A549 (cell line): ENCODE measurements at regions not wholly inside any gene's neighbourhood (a gene's known extent, or its start where the extent isn't known, plus 50 kb on each side); places are given as distances from the start of the nearest gene placed in this dataset.
A peak's percentile ranks its signal among the peaks of the same experiment; 100 is the strongest.

Source experiments
- ATAC-seq, 2 experiments: fragments of 200-7000 bp in 1 of 2; fragments of >200 bp in 1 of 2; cut with Nextera tagmentation in 1 of 2; cut with Tn5 transposase in 1 of 2; 3 replicates each; pipeline versions ENCODE4 v1.8.0 to v1.9.1; 2018 to 2020; ENCODE audit warnings: mild to moderate bottlenecking in 1 of 2, moderate library complexity in 1 of 2
- CTCF ChIA-PET: fragments of 300-600 bp; sonication (Branson Sonifier 250); formaldehyde crosslinking; extraction: SDS; loops from one replicate; lab custom pipeline; 2021; ENCODE audit warnings: antibody characterized with exemption, inconsistent platforms; lab: Yijun Ruan, JAX
- POLR2A ChIA-PET: fragments of 350-600 bp; formaldehyde crosslinking; extraction: SDS; loops from one replicate; lab custom pipeline; 2021; ENCODE audit warnings: antibody characterized with exemption, inconsistent platforms; lab: Yijun Ruan, JAX
- DNase-seq, 2 experiments: peaks; one replicate each; pipeline versions ENCODE4 v3.0.0 to v3.0.0-alpha.2; 2011 to 2016; ENCODE audit warnings: low read depth in 1 of 2, low spot score in 1 of 2
- FAIRE-seq: peaks from 2 replicates; lab custom pipeline; 2011; peaks lifted over from hg19 to GRCh38; lab: Jason Lieb, UNC
- H3K27ac ChIP-seq, 2 experiments: fragments of >200 bp; sonication (Bioruptor Twin); formaldehyde crosslinking; 3 replicates each; pipeline ENCODE4 v1.5.1; 2016 to 2017
- H3K4me1 ChIP-seq: fragments of >200 bp; sonication (Bioruptor Twin); formaldehyde crosslinking; 3 replicates; pipeline ENCODE4 v1.6.1; 2016
- H3K4me2 ChIP-seq: fragments of >200 bp; sonication (Bioruptor Twin); formaldehyde crosslinking; 3 replicates; pipeline ENCODE4 v1.6.1; 2016
- H3K4me3 ChIP-seq: fragments of >200 bp; sonication (Bioruptor Twin); formaldehyde crosslinking; 3 replicates; pipeline ENCODE4 v1.5.1; 2016
- H3K9me3 ChIP-seq: fragments of >200 bp; sonication (Bioruptor Twin); formaldehyde crosslinking; 3 replicates; pipeline ENCODE4 v1.6.1; 2016
- BHLHE40 ChIP-seq: IDR thresholded peaks from 2 replicates; pipeline ENCODE4 v1.6.1; 2012; ENCODE audit warnings: low read depth, low read length, inconsistent platforms
- CBX2 ChIP-seq: fragments of 200-600 bp; sonication (generic); IDR thresholded peaks from 2 replicates; pipeline ENCODE4 v1.6.1; 2016; ENCODE audit warnings: low read depth, mild to moderate bottlenecking, borderline replicate concordance
- CTCF ChIP-seq: fragments of >200 bp; sonication (Bioruptor Twin); formaldehyde crosslinking; IDR thresholded peaks from 3 replicates; pipeline ENCODE4 v1.5.1; 2016
- ELK1 ChIP-seq: fragments of 150-350 bp; IDR thresholded peaks from 2 replicates; pipeline ENCODE4 v1.6.1; 2014; ENCODE audit warnings: low read depth, mild to moderate bottlenecking, low read length
- ESRRA ChIP-seq: fragments of 150-350 bp; IDR thresholded peaks from 2 replicates; pipeline ENCODE4 v1.6.1; 2014; ENCODE audit warnings: mild to moderate bottlenecking, low read length, borderline replicate concordance
- FOSB ChIP-seq: fragments of 250-450 bp; sonication (Bioruptor Pico); IDR thresholded peaks from 2 replicates; pipeline ENCODE4 v1.5.0; 2020; ENCODE audit warnings: mild to moderate bottlenecking, moderate library complexity
- GATA3 ChIP-seq: IDR thresholded peaks from 2 replicates; pipeline ENCODE4 v1.6.1; 2012; ENCODE audit warnings: borderline replicate concordance
- HDAC2 ChIP-seq: fragments of 200-600 bp; sonication (generic); IDR thresholded peaks from 2 replicates; pipeline ENCODE4 v1.6.1; 2016
- HES2 ChIP-seq: fragments of >200 bp; sonication (Bioruptor Twin); formaldehyde crosslinking; IDR thresholded peaks from 2 replicates; pipeline ENCODE4 v1.6.1; 2016
- HEYL ChIP-seq: fragments of 250-450 bp; sonication (Bioruptor Pico); IDR thresholded peaks from 2 replicates; pipeline ENCODE4 v1.8.0; 2021; ENCODE audit warnings: mild to moderate bottlenecking, moderate library complexity
- HMGXB4 ChIP-seq: fragments of 250-450 bp; sonication (Bioruptor Pico); IDR thresholded peaks from 2 replicates; pipeline ENCODE4 v1.5.0; 2021; ENCODE audit warnings: mild to moderate bottlenecking, moderate library complexity, borderline replicate concordance
- MAFK ChIP-seq: fragments of 450-650 bp; IDR thresholded peaks from 2 replicates; pipeline ENCODE4 v1.6.1; 2014; ENCODE audit not compliant: partially characterized antibody
- MAX ChIP-seq: IDR thresholded peaks from 2 replicates; pipeline ENCODE4 v1.6.1; 2012
- MAZ ChIP-seq: fragments of 150-350 bp; IDR thresholded peaks from 2 replicates; pipeline ENCODE4 v1.6.1; 2014; ENCODE audit warnings: antibody characterized with exemption, low read depth, low read length, borderline replicate concordance
- NPAS2 ChIP-seq: fragments of 250-450 bp; sonication (Bioruptor Pico); IDR thresholded peaks from 2 replicates; pipeline ENCODE4 v1.8.0; 2022; ENCODE audit warnings: mild to moderate bottlenecking, moderate library complexity, borderline replicate concordance
- PBX3 ChIP-seq: IDR thresholded peaks from 2 replicates; pipeline ENCODE4 v1.6.1; 2012
- POLR2AphosphoS2 ChIP-seq: conservative IDR thresholded peaks from 2 replicates; pipeline ENCODE4 v1.6.1; 2012; ENCODE audit warnings: low read length, improper control_type of control experiment, inconsistent platforms
- RAD21 ChIP-seq, 2 experiments: fragments of >200 bp in 1 of 2; sonication (Bioruptor Twin) in 1 of 2; formaldehyde crosslinking in 1 of 2; IDR thresholded peaks in 1 of 2; conservative IDR thresholded peaks in 1 of 2; 2 replicates in 1 of 2; 3 replicates in 1 of 2; pipeline ENCODE4 v1.6.1; 2012 to 2018; ENCODE audit warnings: inconsistent platforms in 1 of 2
- RCOR1 ChIP-seq: fragments of 150-350 bp; IDR thresholded peaks from 2 replicates; pipeline ENCODE4 v1.6.1; 2014; ENCODE audit warnings: antibody characterized with exemption, low read length, low read depth
- RNF2 ChIP-seq: fragments of 200-600 bp; sonication (generic); IDR thresholded peaks from 2 replicates; pipeline ENCODE4 v1.6.1; 2016; ENCODE audit warnings: low read depth, mild to moderate bottlenecking, antibody characterized with exemption, moderate library complexity, borderline replicate concordance
- SMC3 ChIP-seq: fragments of >200 bp; sonication (Bioruptor Twin); formaldehyde crosslinking; IDR thresholded peaks from 3 replicates; pipeline ENCODE4 v1.6.1; 2018; ENCODE audit warnings: inconsistent platforms
- SREBF2 ChIP-seq: fragments of 450-650 bp; IDR thresholded peaks from 2 replicates; pipeline ENCODE4 v1.6.1; 2014; ENCODE audit warnings: mild to moderate bottlenecking, moderate library complexity
- TFCP2L1 ChIP-seq: fragments of 250-450 bp; sonication (Bioruptor Pico); IDR thresholded peaks from 2 replicates; pipeline ENCODE4 v1.5.0; 2021; ENCODE audit warnings: mild to moderate bottlenecking
- TP53 ChIP-seq: fragments of 250-450 bp; sonication (Bioruptor Pico); IDR thresholded peaks from 2 replicates; pipeline ENCODE4 v1.5.0; 2021; ENCODE audit warnings: mild to moderate bottlenecking, moderate library complexity
- USF2 ChIP-seq: fragments of 450-650 bp; IDR thresholded peaks from 2 replicates; pipeline ENCODE4 v1.6.1; 2014; ENCODE audit warnings: antibody characterized with exemption
- ZSCAN20 ChIP-seq: fragments of 250-450 bp; sonication (Bioruptor Pico); IDR thresholded peaks from 2 replicates; pipeline ENCODE4 v1.8.0; 2022; ENCODE audit warnings: mild to moderate bottlenecking, moderate library complexity
- WGBS: methylation state at CpG from one replicate; pipeline ENCODE4 v1.1.6; 2017; ENCODE audit errors: missing lambda C conversion rate; 5-methylcytosine and 5-hydroxymethylcytosine counted together

GRCh38 chr12:60487284-60487683 lies 891.5 kb downstream of the SLC16A7 start:
- H3K4me3 ChIP-seq, result no peak overlapping the region
- no peak for TF ChIP-seq GATA3
- TF ChIP-seq MAFK, result peak; percentile 85
- TF ChIP-seq NPAS2 (CRISPR knock-in tag), result no peak
- TF ChIP-seq ESRRA, result no peak
- no peak for TF ChIP-seq FOSB
- TF ChIP-seq RAD21 (conservative IDR thresholded peaks at IDR 0.05 in 1 of 2, IDR thresholded peaks at IDR 0.05 in 1 of 2), result no peak
- no peak for TF ChIP-seq MAX
- ChIA-PET POLR2A (no interaction called here), CTCF (interaction anchor here (1.5 kb wide), 1 partner anchor 230 kb away, joined by 3 read pairs; no protein-coding TSS in a partner anchor)
- H3K9me3 ChIP-seq, result no peaks in the 10 kb centered on the region
- no peak overlapping the region for H3K27ac ChIP-seq
- no peak overlapping the region for H3K4me2 ChIP-seq
- H3K4me1 ChIP-seq, result no peaks in the 10 kb centered on the region
- WGBS, result 13% methylated on average over 1 of the region's 1 CpG
- DNase-seq, result no peak
- no peak for ATAC-seq
- FAIRE-seq, result no peak

- H3K27ac ChIP-seq, result no peak overlapping the region
- no peak overlapping the region for H3K4me2 ChIP-seq
- CTCF ChIA-PET, result interaction anchor here (1.0 kb wide), 1 partner anchor 9 kb away, joined by 3 read pairs; no protein-coding TSS in a partner anchor
- ATAC-seq, result no peak
- POLR2A ChIA-PET, result interaction anchor here (0.5 kb wide), 1 partner anchor 681 kb away, joined by 3 read pairs; no protein-coding TSS in a partner anchor
- no peaks in the 10 kb centered on the region for H3K9me3 ChIP-seq
- no peak for TF ChIP-seq MAX
- TF ChIP-seq NPAS2 (CRISPR knock-in tag), result no peak
- TF ChIP-seq PBX3, result no peak
- no peak for TF ChIP-seq BHLHE40
- TF ChIP-seq GATA3, result no peak
- TF ChIP-seq MAFK, result no peak
- no peak for TF ChIP-seq ESRRA
- no peak for TF ChIP-seq POLR2AphosphoS2
- no peak for TF ChIP-seq ZSCAN20 (CRISPR knock-in tag)
- TF ChIP-seq HDAC2, result no peak
- no peak for TF ChIP-seq RCOR1
- TF ChIP-seq RNF2, result no peak
- TF ChIP-seq TFCP2L1 (CRISPR knock-in tag), result no peak
- TF ChIP-seq HEYL (CRISPR knock-in tag), result no peak
- FAIRE-seq, result no peak
- H3K4me3 ChIP-seq, result no peak overlapping the region
- no peak for DNase-seq
- H3K4me1 ChIP-seq, result no peaks in the 10 kb centered on the region
Observed at GRCh38 chr12:60489071-60489470, 893.2 kb downstream of the SLC16A7 start.

GRCh38 chr12:60494244-60494643 lies 898.4 kb downstream of the SLC16A7 start:
- CTCF ChIA-PET, result interaction anchor here (0.7 to 1.3 kb wide), 5 partner anchors 12 to 390 kb away, joined by 3 to 4 read pairs (median 4); no protein-coding TSS in a partner anchor
- peak; percentile 73 to 79 for TF ChIP-seq RAD21 (conservative IDR thresholded peaks at IDR 0.05 in 1 of 2, IDR thresholded peaks at IDR 0.05 in 1 of 2)
- peak; percentile 69 for TF ChIP-seq SMC3
- TF ChIP-seq HES2, result no peak
- TF ChIP-seq TP53, result no peak
- TF ChIP-seq MAZ, result no peak
- TF ChIP-seq USF2, result no peak
- no peak for TF ChIP-seq NPAS2 (CRISPR knock-in tag)
- no peak for TF ChIP-seq HMGXB4
- no peak for TF ChIP-seq CBX2
- TF ChIP-seq FOSB, result no peak
- TF ChIP-seq CTCF, result peak; percentile 59
- no peak for TF ChIP-seq SREBF2
- TF ChIP-seq ELK1, result no peak
- TF ChIP-seq, all 56 proteins: peak for 3
- Histone ChIP-seq H3K4me3 (no peak overlapping the region), H3K27ac (no peak overlapping the region), H3K9me3 (no peaks in the 10 kb centered on the region), H3K4me2 (no peak overlapping the region), H3K4me1 (no peaks in the 10 kb centered on the region)
- peak; percentile 3 to 52 for DNase-seq
- ATAC-seq, result peak; percentile 47 to 71; a peak in 3 of 6 replicates
- 2% methylated on average over 2 of the region's 2 CpGs for WGBS
- POLR2A ChIA-PET, result no interaction called here
- FAIRE-seq, result peak; percentile 32
